ENCODE measurements at regions not wholly inside any gene's neighbourhood (a gene's known extent, or its start where the extent isn't known, plus 50 kb on each side); places are given as distances from the start of the nearest gene placed in this dataset.

- no peak for TF ChIP-seq CTCF (IDR thresholded peaks at IDR 0.05; ENCODE audit: extremely low read depth, insufficient read depth, missing control alignments)
- in situ Hi-C loops (cut with MboI; ENCODE audit: low pct_unique_long_range_greater_than_20kb, low sequenced_read_pairs, unreplicated experiment) = no loop called here
Observed at GRCh38 chr18:70684821-70685220, 396.0 kb downstream of the SOCS6 start.

GRCh38 chr18:70683263-70683662, 394.4 kb downstream of the SOCS6 start:
- no peak for TF ChIP-seq CTCF (IDR thresholded peaks at IDR 0.05; ENCODE audit: extremely low read depth, insufficient read depth, missing control alignments)
- in situ Hi-C loops (cut with MboI; ENCODE audit: low pct_unique_long_range_greater_than_20kb, low sequenced_read_pairs, unreplicated experiment) = no loop called here
- DNase-seq (ENCODE audit: low spot score) = no peak

More at GRCh38 chr18:70684821-70685220, 396.0 kb downstream of the SOCS6 start:
- DNase-seq (ENCODE audit: low spot score) = no peak

- DNase-seq (ENCODE audit: low spot score) = no peak
- in situ Hi-C loops (cut with MboI; ENCODE audit: low pct_unique_long_range_greater_than_20kb, low sequenced_read_pairs, unreplicated experiment) = no loop called here
- no peak for TF ChIP-seq CTCF (IDR thresholded peaks at IDR 0.05; ENCODE audit: extremely low read depth, insufficient read depth, missing control alignments)
Observed at GRCh38 chr18:70674896-70675295, 386.1 kb downstream of the SOCS6 start.

- no peak for DNase-seq (ENCODE audit: low spot score)
- in situ Hi-C loops (cut with MboI; ENCODE audit: low pct_unique_long_range_greater_than_20kb, low sequenced_read_pairs, unreplicated experiment) = no loop called here
- TF ChIP-seq CTCF (IDR thresholded peaks at IDR 0.05; ENCODE audit: extremely low read depth, insufficient read depth, missing control alignments) = no peak
Observed at GRCh38 chr18:70673831-70674230, 385.0 kb downstream of the SOCS6 start.

- DNase-seq (ENCODE audit: low spot score) = no peak
- TF ChIP-seq CTCF (IDR thresholded peaks at IDR 0.05; ENCODE audit: extremely low read depth, insufficient read depth, missing control alignments) = no peak
- in situ Hi-C loops (cut with MboI; ENCODE audit: low pct_unique_long_range_greater_than_20kb, low sequenced_read_pairs, unreplicated experiment) = no loop called here
Observed at GRCh38 chr18:70672581-70672980, 383.7 kb downstream of the SOCS6 start.

- DNase-seq (ENCODE audit: low spot score) = no peak
- no peak for TF ChIP-seq CTCF (IDR thresholded peaks at IDR 0.05; ENCODE audit: extremely low read depth, insufficient read depth, missing control alignments)
- in situ Hi-C loops (cut with MboI; ENCODE audit: low pct_unique_long_range_greater_than_20kb, low sequenced_read_pairs, unreplicated experiment) = no loop called here
Observed at GRCh38 chr18:70671889-70672565, 383.2 kb downstream of the SOCS6 start.
